ENCODE measurements at regions not wholly inside any gene's neighbourhood (a gene's known extent, or its start where the extent isn't known, plus 50 kb on each side); places are given as distances from the start of the nearest gene placed in this dataset.
A peak's percentile ranks its signal among the peaks of the same experiment; 100 is the strongest.

DNA sequence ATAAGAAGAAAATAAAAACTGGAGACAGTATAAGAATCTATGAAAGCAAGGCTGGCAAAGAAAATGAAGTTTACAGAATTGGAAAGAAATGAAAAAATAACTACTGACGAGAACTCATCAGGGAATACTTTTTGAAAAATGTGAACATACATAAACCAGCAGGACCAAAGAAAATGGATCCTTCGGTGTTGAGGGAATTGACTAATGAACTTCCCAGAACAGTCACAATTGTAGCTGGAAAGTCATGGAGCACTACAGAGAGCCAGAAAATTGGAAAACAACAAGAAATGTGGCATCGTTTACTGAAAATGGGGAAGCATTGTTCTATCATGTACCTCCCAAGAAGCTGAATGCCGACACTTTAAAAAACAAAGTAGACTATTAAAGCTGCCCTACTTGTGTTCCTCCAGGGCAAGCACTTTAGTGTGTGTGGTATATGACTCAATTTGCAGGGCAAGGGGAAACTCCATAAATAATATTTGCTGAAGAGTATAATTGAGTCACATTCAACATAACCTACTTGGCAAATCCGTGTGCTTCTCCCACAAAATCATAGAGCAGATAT is 1221.6 kb upstream of the NRXN1 start:
- no peak overlapping the region for H3K4me3 ChIP-seq (ENCODE audit: low read depth, low read length)
- TF ChIP-seq CTCF (IDR thresholded peaks at IDR 0.05; ENCODE audit: low read depth, low read length), result no peak
- DNase-seq (ENCODE audit: low read depth, low spot score), result no peak
- in situ Hi-C loops (cut with HindIII; ENCODE audit: low sequenced_read_pairs), result no loop called here

DNA sequence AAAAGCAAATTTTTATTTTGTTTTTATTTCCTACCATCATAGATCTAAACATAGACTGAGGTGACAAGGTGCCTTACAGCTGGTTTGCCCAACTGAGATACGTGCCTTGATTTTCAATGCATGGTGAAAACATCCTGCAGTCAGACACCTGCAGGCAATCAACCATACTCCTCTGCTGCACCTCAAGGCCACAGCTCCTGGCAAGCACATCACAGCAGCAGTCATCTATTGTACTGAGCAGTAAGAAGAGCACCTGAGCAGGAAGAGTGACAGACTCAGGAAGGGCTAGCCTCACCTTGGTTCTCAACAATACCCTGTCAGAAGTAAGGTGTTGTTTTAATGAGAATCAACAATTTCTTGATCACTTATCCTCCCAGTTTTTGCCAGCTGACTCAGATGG is 1206.8 kb upstream of the NRXN1 start:
- in situ Hi-C loops (cut with HindIII; ENCODE audit: low sequenced_read_pairs), result no loop called here
- H3K4me3 ChIP-seq (ENCODE audit: low read depth, low read length), result no peak overlapping the region
- TF ChIP-seq CTCF (IDR thresholded peaks at IDR 0.05; ENCODE audit: low read depth, low read length), result no peak
- DNase-seq (ENCODE audit: low read depth, low spot score), result no peak

DNA sequence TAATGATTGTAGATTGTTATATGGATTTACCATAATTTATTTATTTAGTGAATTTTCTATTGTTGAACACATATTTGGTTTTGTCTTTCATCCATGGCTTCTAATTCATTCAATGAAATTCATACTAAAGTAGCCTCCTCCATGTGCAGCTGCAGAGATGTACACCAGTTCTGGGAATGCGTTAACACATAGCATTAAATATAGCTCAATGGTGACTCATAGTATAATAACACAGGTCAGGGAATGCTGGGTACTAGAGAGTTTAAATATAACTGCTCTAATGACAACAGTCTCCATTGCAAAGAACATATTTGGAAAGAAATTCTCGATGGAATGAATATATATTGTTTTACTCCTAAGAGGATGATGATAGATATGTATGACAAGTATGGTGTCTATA is 1190.2 kb upstream of the NRXN1 start:
- H3K4me3 ChIP-seq (ENCODE audit: low read depth, low read length), result no peak overlapping the region
- in situ Hi-C loops (cut with HindIII; ENCODE audit: low sequenced_read_pairs), result no loop called here
- peak; percentile 63 for DNase-seq (ENCODE audit: low read depth, low spot score)
- TF ChIP-seq CTCF (IDR thresholded peaks at IDR 0.05; ENCODE audit: low read depth, low read length), result no peak

- DNase-seq (ENCODE audit: low read depth, low spot score), result peak; percentile 4
- H3K4me3 ChIP-seq (ENCODE audit: low read depth, low read length), result no peak overlapping the region
- no peak for TF ChIP-seq CTCF (IDR thresholded peaks at IDR 0.05; ENCODE audit: low read depth, low read length)
- in situ Hi-C loops (cut with HindIII; ENCODE audit: low sequenced_read_pairs), result no loop called here
These were observed 1188.5 kb upstream of the NRXN1 start for GRCh38 chr2:52220393-52220792.

GRCh38 chr2:52210611-52211010 is 1178.7 kb upstream of the NRXN1 start:
- DNase-seq (ENCODE audit: low read depth, low spot score), result no peak
- no peak overlapping the region for H3K4me3 ChIP-seq (ENCODE audit: low read depth, low read length)
- TF ChIP-seq CTCF (IDR thresholded peaks at IDR 0.05; ENCODE audit: low read depth, low read length), result no peak
- in situ Hi-C loops (cut with HindIII; ENCODE audit: low sequenced_read_pairs), result no loop called here

DNA sequence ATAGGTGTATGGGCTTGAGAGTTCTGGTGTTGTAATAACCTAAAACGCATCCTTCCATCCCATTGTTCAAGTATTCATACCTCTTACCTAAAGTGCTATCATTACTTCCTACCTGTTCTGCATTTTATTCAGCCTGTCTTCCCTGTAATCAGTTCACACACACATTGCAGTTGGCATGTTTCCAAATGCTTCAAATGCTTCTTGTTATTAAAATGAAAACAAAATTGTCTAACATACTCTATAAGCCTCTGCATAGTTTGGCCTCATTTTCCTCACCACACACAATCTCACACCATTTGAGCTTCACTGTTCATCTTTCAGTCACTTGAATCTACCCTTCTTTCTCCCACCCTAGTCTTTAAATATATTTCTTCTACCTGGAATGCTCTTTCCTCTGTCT is 1178.2 kb upstream of the NRXN1 start:
- no peak overlapping the region for H3K4me3 ChIP-seq (ENCODE audit: low read depth, low read length)
- TF ChIP-seq CTCF (IDR thresholded peaks at IDR 0.05; ENCODE audit: low read depth, low read length), result no peak
- DNase-seq (ENCODE audit: low read depth, low spot score), result no peak
- in situ Hi-C loops (cut with HindIII; ENCODE audit: low sequenced_read_pairs), result no loop called here

- no peak for TF ChIP-seq CTCF (IDR thresholded peaks at IDR 0.05; ENCODE audit: low read depth, low read length)
- in situ Hi-C loops (cut with HindIII; ENCODE audit: low sequenced_read_pairs), result no loop called here
- no peak for DNase-seq (ENCODE audit: low read depth, low spot score)
These were observed 1162.4 kb upstream of the NRXN1 start for GRCh38 chr2:52194342-52194741.

More at GRCh38 chr2:52194342-52194741, 1162.4 kb upstream of the NRXN1 start:
- H3K4me3 ChIP-seq (ENCODE audit: low read depth, low read length), result no peak overlapping the region
